ENCODE measurements at regions not wholly inside any gene's neighbourhood (a gene's known extent, or its start where the extent isn't known, plus 50 kb on each side); places are given as distances from the start of the nearest gene placed in this dataset.
"Not testable (repeated sequence)": the region's sequence is repeated elsewhere in the genome, so short reads cannot be mapped to it uniquely, and the experiment has no call there.

DNA sequence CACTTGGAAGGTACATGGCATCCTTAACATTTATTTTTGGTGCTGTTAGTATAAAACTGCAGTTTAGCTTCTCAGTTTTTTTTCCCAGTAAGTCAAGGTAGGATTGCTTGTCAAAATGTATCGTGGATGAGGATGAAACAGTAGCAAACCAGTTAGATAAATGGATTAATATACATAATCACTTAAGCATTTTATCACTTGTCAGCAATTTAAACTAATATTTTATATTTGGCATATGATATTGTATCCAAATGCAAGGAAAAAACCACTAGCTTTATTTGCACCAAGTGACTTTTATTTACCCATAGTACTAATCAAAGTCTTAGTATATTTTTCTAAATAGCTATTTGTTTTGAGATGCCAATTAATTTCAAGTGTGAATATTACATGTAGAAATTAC lies 137.7 kb upstream of the XIRP2 start:
- H3K27ac ChIP-seq (replicated peaks) = no peak overlapping the region
- no peaks in the 10 kb centered on the region for H3K27me3 ChIP-seq (ENCODE audit: insufficient read depth, poor library complexity, severe bottlenecking)
- no peak for DNase-seq (ENCODE audit: low read depth in 1 of 2, low spot score in 1 of 2)
- TF ChIP-seq CTCF (IDR thresholded peaks at IDR 0.05; ENCODE audit: insufficient read depth, low read length) (no peak), SPI1 (IDR thresholded peaks at IDR 0.05; ENCODE audit: borderline replicate concordance, low read depth) (no peak)
- no peak overlapping the region for H3K4me3 ChIP-seq (replicated peaks; ENCODE audit: insufficient read depth, low read length)

DNA sequence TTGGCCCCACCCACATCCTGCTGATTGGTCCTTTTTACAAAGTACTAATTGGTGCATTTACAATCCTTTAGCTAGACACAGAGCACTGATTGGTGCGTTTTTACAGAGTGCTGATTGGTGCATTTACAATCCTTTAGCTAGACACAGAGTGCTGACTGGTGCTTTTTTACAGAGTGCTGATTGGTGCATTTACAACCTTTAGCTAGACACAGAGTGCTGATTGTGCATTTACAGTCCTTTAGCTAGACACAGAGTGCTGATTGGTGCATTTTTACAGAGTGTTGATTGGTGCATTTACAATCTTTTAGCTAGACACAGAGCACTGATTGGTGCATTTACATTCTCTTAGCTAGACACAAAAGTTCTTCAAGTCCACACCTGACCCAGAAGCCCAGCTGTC lies 144.2 kb upstream of the XIRP2 start:
- not testable (repeated sequence) for H3K27ac ChIP-seq (replicated peaks); H3K4me3 ChIP-seq (replicated peaks; ENCODE audit: insufficient read depth, low read length); DNase-seq (ENCODE audit: low read depth in 1 of 2, low spot score in 1 of 2); H3K27me3 ChIP-seq (ENCODE audit: insufficient read depth, poor library complexity, severe bottlenecking)

- not testable (repeated sequence) for DNase-seq (ENCODE audit: low read depth in 1 of 2, low spot score in 1 of 2); H3K27me3 ChIP-seq (ENCODE audit: insufficient read depth, poor library complexity, severe bottlenecking); H3K4me3 ChIP-seq (replicated peaks; ENCODE audit: insufficient read depth, low read length); H3K27ac ChIP-seq (replicated peaks)
Measured at GRCh38 chr2:166743482-166743881, 144.8 kb upstream of the XIRP2 start.

GRCh38 chr2:166727095-166727494 lies 161.2 kb upstream of the XIRP2 start:
- Histone ChIP-seq H3K27ac (replicated peaks) (no peak overlapping the region), H3K4me3 (replicated peaks; ENCODE audit: insufficient read depth, low read length) (no peak overlapping the region), H3K27me3 (ENCODE audit: insufficient read depth, poor library complexity, severe bottlenecking) (no peaks in the 10 kb centered on the region)
- DNase-seq (ENCODE audit: low read depth in 1 of 2, low spot score in 1 of 2) = no peak
- TF ChIP-seq SPI1 (IDR thresholded peaks at IDR 0.05; ENCODE audit: borderline replicate concordance, low read depth) (0 out of 2 replicates have a peak, but pooled peaks have one; percentile 36), REST (IDR thresholded peaks at IDR 0.05; ENCODE audit: insufficient replicate concordance, low read depth) (no peak), POLR2AphosphoS5 (IDR thresholded peaks at IDR 0.05; ENCODE audit: low read depth) (no peak)

GRCh38 chr2:166725927-166726924 lies 162.1 kb upstream of the XIRP2 start:
- no peak for TF ChIP-seq CTCF (IDR thresholded peaks at IDR 0.05; ENCODE audit: insufficient read depth, low read length)
- H3K4me3 ChIP-seq (replicated peaks; ENCODE audit: insufficient read depth, low read length) = no peak overlapping the region
- no peaks in the 10 kb centered on the region for H3K27me3 ChIP-seq (ENCODE audit: insufficient read depth, poor library complexity, severe bottlenecking)
- no peak overlapping the region for H3K27ac ChIP-seq (replicated peaks)
- DNase-seq (ENCODE audit: low read depth in 1 of 2, low spot score in 1 of 2) = no peak

DNA sequence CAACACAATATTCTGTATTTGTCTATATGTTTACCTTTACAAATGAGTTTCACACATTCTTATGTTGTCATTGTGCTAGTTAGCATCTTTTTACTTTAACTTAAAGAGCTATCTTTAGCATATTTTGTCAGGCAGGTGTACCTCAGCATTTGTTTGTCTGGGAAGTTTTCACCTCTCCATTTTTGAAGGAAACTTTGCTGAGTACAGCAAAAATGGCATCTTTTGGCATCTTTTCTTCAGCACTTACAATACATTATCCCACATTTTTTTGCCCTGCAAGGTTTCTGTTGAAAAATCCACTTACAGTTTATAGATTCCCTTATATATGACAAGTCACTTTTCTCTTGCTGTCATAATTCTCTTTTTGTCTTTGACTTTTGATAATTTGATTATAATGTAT lies 171.3 kb upstream of the XIRP2 start:
- Histone ChIP-seq H3K27ac (replicated peaks) (no peak overlapping the region), H3K27me3 (ENCODE audit: insufficient read depth, poor library complexity, severe bottlenecking) (no peaks in the 10 kb centered on the region), H3K4me3 (replicated peaks; ENCODE audit: insufficient read depth, low read length) (no peak overlapping the region)
- DNase-seq (ENCODE audit: low read depth in 1 of 2, low spot score in 1 of 2) = no peak
- no peak for TF ChIP-seq GABPA (IDR thresholded peaks at IDR 0.05; ENCODE audit: low read depth)
- no peak for TF ChIP-seq REST (IDR thresholded peaks at IDR 0.05; ENCODE audit: insufficient replicate concordance, low read depth)
- no peak for TF ChIP-seq POLR2AphosphoS5 (IDR thresholded peaks at IDR 0.05; ENCODE audit: low read depth)
- no peak for TF ChIP-seq CTCF (IDR thresholded peaks at IDR 0.05; ENCODE audit: insufficient read depth, low read length)
- no peak for TF ChIP-seq SPI1 (IDR thresholded peaks at IDR 0.05; ENCODE audit: borderline replicate concordance, low read depth)

Measured in HL-60 (cell line).